ENCODE measurements at regions not wholly inside any gene's neighbourhood (a gene's known extent, or its start where the extent isn't known, plus 50 kb on each side); places are given as distances from the start of the nearest gene placed in this dataset.

GRCh38 chr16:66186251-66186785, 180.2 kb upstream of the CDH5 start:
- TF ChIP-seq POLR2A (IDR thresholded peaks at IDR 0.05) (no peak), CTCF (IDR thresholded peaks at IDR 0.05) (no peak), POLR2AphosphoS5 (IDR thresholded peaks at IDR 0.05; ENCODE audit: insufficient read depth in 1 of 2, low read depth in 1 of 2) (no peak)
